H9 (cell line): ENCODE measurements at regions not wholly inside any gene's neighbourhood (a gene's known extent, or its start where the extent isn't known, plus 50 kb on each side); places are given as distances from the start of the nearest gene placed in this dataset.

Source experiments
- DNase-seq: peaks from one replicate; pipeline ENCODE4 v3.0.0-alpha.2; 2017
- H2AFZ ChIP-seq: one replicate; pipeline ENCODE4 v1.6.1; 2013; ENCODE audit warnings: mild to moderate bottlenecking, low read length, control low read depth, moderate library complexity
- H2AK5ac ChIP-seq: 2 replicates; pipeline ENCODE4 v1.6.1; 2013; ENCODE audit warnings: low read length, control low read depth, mixed read lengths; ENCODE audit not compliant: insufficient read length
- H2BK120ac ChIP-seq: one replicate; pipeline ENCODE4 v1.6.1; 2013; ENCODE audit warnings: low read depth, mild to moderate bottlenecking, low read length, control low read depth, inconsistent platforms; ENCODE audit not compliant: poor library complexity, severe bottlenecking
- H2BK12ac ChIP-seq: 2 replicates; pipeline ENCODE4 v1.6.1; 2013; ENCODE audit warnings: low read length, control low read depth, mixed read lengths, low read depth; ENCODE audit not compliant: insufficient read length
- H2BK15ac ChIP-seq: 2 replicates; pipeline ENCODE4 v1.6.1; 2013; ENCODE audit warnings: low read depth, low read length, control low read depth
- H2BK20ac ChIP-seq: one replicate; pipeline ENCODE4 v1.6.1; 2013; ENCODE audit warnings: low read depth, mild to moderate bottlenecking, low read length, control low read depth, inconsistent platforms; ENCODE audit not compliant: poor library complexity, severe bottlenecking
- H2BK5ac ChIP-seq: 2 replicates; pipeline ENCODE4 v1.6.1; 2013; ENCODE audit warnings: low read length, control low read depth, mixed read lengths; ENCODE audit not compliant: insufficient read length
- H3K14ac ChIP-seq: 2 replicates; pipeline ENCODE4 v1.6.1; 2013; ENCODE audit warnings: low read length, control low read depth; ENCODE audit not compliant: insufficient read depth
- H3K18ac ChIP-seq: 2 replicates; pipeline ENCODE4 v1.6.1; 2013; ENCODE audit warnings: low read depth, mild to moderate bottlenecking, mixed read lengths, low read length, control low read depth; ENCODE audit not compliant: insufficient read length
- H3K23ac ChIP-seq: 2 replicates; pipeline ENCODE4 v1.6.1; 2013; ENCODE audit warnings: low read length, control low read depth, mixed read lengths, low read depth; ENCODE audit not compliant: insufficient read length
- H3K23me2 ChIP-seq: 2 replicates; pipeline ENCODE4 v1.6.1; 2013; ENCODE audit warnings: low read depth, mild to moderate bottlenecking, mixed read lengths, low read length, control low read depth; ENCODE audit not compliant: insufficient read length, poor library complexity, severe bottlenecking
- H3K27ac ChIP-seq: 2 replicates; pipeline ENCODE4 v1.5.1; 2013; ENCODE audit warnings: low read length, control low read depth, mixed read lengths, low read depth; ENCODE audit not compliant: insufficient read length
- H3K27me3 ChIP-seq: 2 replicates; pipeline ENCODE4 v1.6.1; 2013; ENCODE audit warnings: low read length, control low read depth, inconsistent platforms; ENCODE audit not compliant: insufficient read depth
- H3K4ac ChIP-seq: 2 replicates; pipeline ENCODE4 v1.6.1; 2013; ENCODE audit warnings: low read depth, mild to moderate bottlenecking, control low read depth, inconsistent platforms, low read length, moderate library complexity
- H3K4me1 ChIP-seq: 2 replicates; pipeline ENCODE4 v1.6.1; 2013; ENCODE audit warnings: low read length, control low read depth, inconsistent platforms; ENCODE audit not compliant: insufficient read depth
- H3K4me2 ChIP-seq: 2 replicates; pipeline ENCODE4 v1.6.1; 2013; ENCODE audit warnings: low read length, control low read depth, mixed read lengths; ENCODE audit not compliant: insufficient read length, insufficient read depth
- H3K56ac ChIP-seq: 2 replicates; pipeline ENCODE4 v1.6.1; 2013; ENCODE audit warnings: low read depth, mild to moderate bottlenecking, mixed read lengths, low read length, control low read depth; ENCODE audit not compliant: insufficient read length
- H3K79me1 ChIP-seq: 2 replicates; pipeline ENCODE4 v1.6.1; 2013; ENCODE audit warnings: low read depth, mild to moderate bottlenecking, moderate library complexity, low read length, control low read depth, inconsistent platforms; ENCODE audit not compliant: insufficient read depth, poor library complexity, severe bottlenecking
- H3K79me2 ChIP-seq: 2 replicates; pipeline ENCODE4 v1.6.1; 2013; ENCODE audit warnings: low read length, control low read depth, inconsistent platforms; ENCODE audit not compliant: insufficient read depth
- H3K9ac ChIP-seq: 2 replicates; pipeline ENCODE4 v1.6.1; 2013; ENCODE audit warnings: low read length, control low read depth, mixed read lengths; ENCODE audit not compliant: insufficient read length; ENCODE audit errors: extremely low read depth
- H3K9me3 ChIP-seq: one replicate; pipeline ENCODE4 v1.6.1; 2013; ENCODE audit warnings: low read depth, low read length, inconsistent platforms; ENCODE audit not compliant: control insufficient read depth
- H3T11ph ChIP-seq: one replicate; pipeline ENCODE4 v1.6.1; 2013; ENCODE audit warnings: mild to moderate bottlenecking, low read length, control low read depth, inconsistent platforms
- H4K20me1 ChIP-seq: one replicate; pipeline ENCODE4 v1.6.1; 2013; ENCODE audit not compliant: control insufficient read depth, insufficient read length, insufficient read depth
- H4K5ac ChIP-seq: 2 replicates; pipeline ENCODE4 v1.6.1; 2013; ENCODE audit warnings: low read depth, mild to moderate bottlenecking, mixed read lengths, low read length, control low read depth; ENCODE audit not compliant: insufficient read length
- H4K8ac ChIP-seq: replicated peaks from 2 replicates; pipeline ENCODE4 v1.6.1; 2013; ENCODE audit warnings: low read length, control low read depth, mixed read lengths, low read depth; ENCODE audit not compliant: insufficient read length
- H4K91ac ChIP-seq: 2 replicates; pipeline ENCODE4 v1.6.1; 2013; ENCODE audit warnings: low read depth, mild to moderate bottlenecking, moderate library complexity, mixed read lengths, low read length, control low read depth; ENCODE audit not compliant: insufficient read length
- H3K27ac Mint-ChIP-seq, 3 experiments: 2 replicates in 2 of 3; 3 replicates in 1 of 3; pipeline ENCODE4 v1.8.0; 2020 to 2021; ENCODE audit warnings: mixed read lengths in 3 of 3, mild to moderate bottlenecking in 1 of 3, moderate library complexity in 1 of 3
- H3K27me3 Mint-ChIP-seq: 2 replicates; pipeline ENCODE4 v1.8.0; 2021; ENCODE audit warnings: low read depth, mild to moderate bottlenecking, moderate library complexity, mixed read lengths
- H3K36me3 Mint-ChIP-seq, 3 experiments: 2 replicates in 2 of 3; 3 replicates in 1 of 3; pipeline ENCODE4 v1.8.0; 2020 to 2021; ENCODE audit warnings: low read depth in 3 of 3, mixed read lengths in 3 of 3; ENCODE audit not compliant: insufficient read depth in 1 of 3
- H3K4me1 Mint-ChIP-seq, 2 experiments: 2 replicates each; pipeline ENCODE4 v1.8.0; 2020; ENCODE audit warnings: mixed read lengths in 2 of 2
- H3K4me3 Mint-ChIP-seq, 2 experiments: 2 replicates in 1 of 2; 3 replicates in 1 of 2; pipeline ENCODE4 v1.8.0; 2020 to 2021; ENCODE audit warnings: mild to moderate bottlenecking in 2 of 2, mixed read lengths in 2 of 2, moderate library complexity in 1 of 2
- H3K9me3 Mint-ChIP-seq, 2 experiments: 2 replicates in 1 of 2; 3 replicates in 1 of 2; pipeline ENCODE4 v1.8.0; 2020; ENCODE audit warnings: mild to moderate bottlenecking in 2 of 2, mixed read lengths in 2 of 2, moderate library complexity in 1 of 2
- CTCF ChIP-seq: fragments of 200-600 bp; sonication (generic); conservative IDR thresholded peaks from 3 replicates; pipeline ENCODE4 v1.8.0; 2021; ENCODE audit warnings: antibody characterized with exemption, mild to moderate bottlenecking
- WGBS: extraction: QIAGEN DNeasy Blood & Tissue Kit; methylation state at CpG from one replicate; pipeline ENCODE4 v1.1.7; 2013; ENCODE audit warnings: missing lambda C conversion rate, low lambda C conversion rate, mixed read lengths; ENCODE audit not compliant: insufficient read length; ENCODE audit errors: extremely low coverage; 5-methylcytosine and 5-hydroxymethylcytosine counted together

- H2BK120ac ChIP-seq = no peak overlapping the region
- H3K23me2 ChIP-seq = no peaks in the 10 kb centered on the region
- H2AK5ac ChIP-seq = no peak overlapping the region
- H3K79me1 ChIP-seq = no peaks in the 10 kb centered on the region
- Mint-ChIP-seq H3K27me3 (no peaks in the 10 kb centered on the region), H3K4me1 (peaks cover 5 to 8% of the 10 kb centered on the region in 2 experiments; a peak in 3 of 4 replicates), H3K36me3 (no peaks in the 10 kb centered on the region), H3K9me3 (no peaks in the 10 kb centered on the region), H3K27ac (no peak overlapping the region; a peak in 1 of 7 replicates), H3K4me3 (no peak overlapping the region)
- no peak overlapping the region for H3K27ac ChIP-seq
- DNase-seq = no peak
- no peak overlapping the region for H2BK15ac ChIP-seq
- H4K91ac ChIP-seq = no peak overlapping the region
- WGBS = no CpG with 5 or more reads among the region's 2 CpGs
- H3K27me3 ChIP-seq = no peaks in the 10 kb centered on the region
- no peak overlapping the region for H3K18ac ChIP-seq
- H2BK5ac ChIP-seq = no peak overlapping the region
- H4K8ac ChIP-seq = no peak overlapping the region
- TF ChIP-seq CTCF = no peak
- no peak overlapping the region for H2BK20ac ChIP-seq
- no peak overlapping the region for H2BK12ac ChIP-seq
- H3K14ac ChIP-seq = no peak overlapping the region
- no peak overlapping the region for H4K5ac ChIP-seq
- H3K56ac ChIP-seq = no peak overlapping the region
- H3K9me3 ChIP-seq = no peaks in the 10 kb centered on the region
- H3K4ac ChIP-seq = no peak overlapping the region
- H3K79me2 ChIP-seq = no peaks in the 10 kb centered on the region
- no peaks in the 10 kb centered on the region for H4K20me1 ChIP-seq
- no peak overlapping the region for H3K23ac ChIP-seq
- no peak overlapping the region for H3K4me2 ChIP-seq
- no peak overlapping the region for H2AFZ ChIP-seq
- no peaks in the 10 kb centered on the region for H3K4me1 ChIP-seq
- H3K9ac ChIP-seq = no peak overlapping the region
- H3T11ph ChIP-seq = no peak overlapping the region
These were observed 209.8 kb upstream of the NR3C2 start for GRCh38 chr4:148651991-148652390.
